HG02840 (cell line): ENCODE measurements at regions not wholly inside any gene's neighbourhood (a gene's known extent, or its start where the extent isn't known, plus 50 kb on each side); places are given as distances from the start of the nearest gene placed in this dataset.

Source experiments
- ATAC-seq: cut with Tn5 transposase; IDR thresholded peaks from one replicate; pipeline ENCODE4 v1.9.1; 2021; ENCODE audit warnings: mild to moderate bottlenecking, moderate library complexity, moderate number of reproducible peaks; ENCODE audit not compliant: unreplicated experiment, low FRiP score

- no peak for ATAC-seq
These were observed 267.2 kb upstream of the ROBO1 start for GRCh38 chr3:80035021-80035420.

DNA sequence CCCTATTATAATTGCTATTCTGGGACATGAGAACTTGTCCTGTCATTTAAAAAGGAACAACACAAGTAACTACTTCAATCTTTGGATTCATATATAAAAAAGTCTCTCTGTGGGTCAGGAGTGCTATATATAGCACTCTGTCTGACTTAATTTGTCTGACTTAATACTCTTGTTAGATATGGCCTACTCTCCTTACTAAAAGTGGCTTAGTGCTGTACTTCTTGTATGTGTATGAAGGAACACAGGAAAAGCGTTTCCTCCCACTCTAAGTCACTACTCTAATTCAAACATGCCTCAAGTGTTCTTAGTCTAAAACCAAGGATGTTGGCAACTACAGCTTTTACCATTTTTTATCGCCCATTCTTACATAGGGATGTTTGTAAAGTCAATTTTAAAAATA is 255.2 kb upstream of the ROBO1 start:
- ATAC-seq, result no peak

GRCh38 chr3:80018375-80018774 is 250.6 kb upstream of the ROBO1 start:
- ATAC-seq, result no peak

- ATAC-seq, result no peak
These were observed 249.6 kb upstream of the ROBO1 start for GRCh38 chr3:80017369-80017768.

GRCh38 chr3:80014576-80014975 is 246.8 kb upstream of the ROBO1 start:
- ATAC-seq, result no peak

DNA sequence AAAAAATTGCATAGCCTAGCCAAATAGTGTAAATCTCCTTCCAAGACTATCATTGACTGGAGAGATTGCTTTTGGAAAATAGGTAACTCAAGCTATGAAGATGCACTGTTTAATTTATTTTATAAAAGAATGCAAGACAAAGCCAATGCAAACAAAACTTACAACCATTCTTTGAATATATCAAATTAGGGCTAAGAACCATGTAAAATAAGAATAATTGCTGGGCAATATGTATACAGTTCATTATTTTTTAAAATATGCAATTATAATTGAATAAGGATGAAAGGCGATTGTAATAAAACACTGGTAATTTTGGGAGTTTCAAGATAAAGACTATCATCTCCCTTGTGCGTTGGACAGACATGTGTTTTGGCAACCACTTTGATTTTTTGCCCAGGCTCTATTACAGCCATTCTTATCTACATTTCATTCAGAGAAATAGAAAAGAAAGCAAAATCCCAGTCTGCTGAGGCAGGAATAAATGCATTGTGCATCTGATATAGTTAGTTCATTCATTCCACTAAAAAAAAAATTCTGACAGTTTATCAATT is 242.3 kb upstream of the ROBO1 start:
- no peak for ATAC-seq

- no peak for ATAC-seq
These were observed 239.7 kb upstream of the ROBO1 start for GRCh38 chr3:80007522-80007921.

DNA sequence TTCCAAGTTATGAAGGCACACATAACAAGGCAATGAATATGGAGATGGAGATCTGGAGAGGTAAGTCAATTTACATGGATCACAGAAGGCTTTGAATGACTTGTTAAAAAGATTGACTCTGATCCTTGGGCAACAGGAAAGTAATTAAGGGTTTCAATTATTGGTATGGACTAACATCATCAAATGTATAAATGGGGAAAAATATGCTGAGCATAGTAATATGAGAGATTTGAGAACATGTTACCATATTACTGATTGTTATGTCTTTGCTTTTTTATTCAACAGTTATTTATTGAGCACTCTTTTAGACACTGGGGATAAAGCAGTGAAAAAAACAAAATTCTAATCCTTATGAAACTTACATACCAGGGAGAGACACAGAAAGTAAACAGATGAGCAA is 238.5 kb upstream of the ROBO1 start:
- ATAC-seq, result no peak

- ATAC-seq, result no peak
These were observed 232.2 kb upstream of the ROBO1 start for GRCh38 chr3:80000022-80000421.

DNA sequence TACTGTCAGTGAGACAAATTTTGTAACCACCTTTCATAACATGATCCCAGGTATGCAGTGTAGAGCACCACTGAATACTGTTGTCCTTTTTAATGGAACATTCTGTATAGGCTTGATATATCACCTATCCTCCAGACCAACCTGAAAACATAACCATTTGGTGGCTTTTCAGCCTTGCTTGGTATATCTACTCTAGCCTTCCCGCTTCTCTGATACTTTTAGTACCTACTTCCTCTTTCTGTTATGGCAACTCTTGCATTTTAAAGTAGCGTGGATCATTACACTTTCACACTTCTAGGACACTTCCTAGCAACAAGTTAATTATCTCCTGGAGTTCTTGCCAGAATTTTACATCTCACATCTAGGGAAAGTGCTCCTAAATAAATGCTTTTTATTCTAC is 226.6 kb upstream of the ROBO1 start:
- ATAC-seq, result no peak

- ATAC-seq, result no peak
These were observed 218.5 kb upstream of the ROBO1 start for GRCh38 chr3:79986338-79986737.

- ATAC-seq, result no peak
These were observed 218.0 kb upstream of the ROBO1 start for GRCh38 chr3:79985816-79986215.

DNA sequence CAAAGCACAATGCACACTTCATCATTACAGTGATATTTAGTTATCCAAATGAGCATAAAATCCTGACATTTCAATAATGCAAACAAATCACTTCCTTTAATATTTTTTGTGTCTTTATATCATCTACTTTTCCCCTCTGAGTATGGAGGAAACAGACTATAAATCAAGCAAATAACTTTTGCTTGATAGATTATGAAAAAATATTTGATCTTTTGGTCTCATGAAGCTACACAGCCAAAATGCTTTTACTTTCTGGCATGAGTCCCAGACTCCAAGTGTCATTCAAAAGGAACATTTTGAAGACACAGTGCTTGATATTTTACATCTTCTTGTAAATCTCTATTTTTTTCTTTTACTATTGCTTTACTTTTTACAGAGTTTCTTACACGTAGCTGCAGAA is 215.3 kb upstream of the ROBO1 start:
- ATAC-seq, result no peak

- ATAC-seq, result no peak
These were observed 212.2 kb upstream of the ROBO1 start for GRCh38 chr3:79979990-79980389.

DNA sequence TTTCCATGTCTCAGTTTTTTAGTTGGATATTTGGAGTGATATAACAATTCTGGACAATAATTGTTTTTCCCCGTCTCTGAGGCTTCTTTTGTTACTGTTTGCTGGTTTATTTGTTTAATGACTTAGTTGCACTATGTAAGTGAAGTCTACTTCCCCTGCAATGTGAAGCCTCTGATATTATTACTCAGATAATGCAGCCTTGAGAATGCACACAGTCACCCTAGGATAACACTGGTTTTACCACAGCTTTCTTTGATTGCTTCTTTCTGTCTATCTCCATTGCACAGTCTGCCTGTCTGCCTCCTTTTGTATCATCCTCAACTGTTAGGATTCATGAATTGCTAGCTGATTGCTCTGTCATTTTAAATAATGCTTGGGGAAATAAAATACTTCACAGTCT is 208.7 kb upstream of the ROBO1 start:
- ATAC-seq, result no peak

DNA sequence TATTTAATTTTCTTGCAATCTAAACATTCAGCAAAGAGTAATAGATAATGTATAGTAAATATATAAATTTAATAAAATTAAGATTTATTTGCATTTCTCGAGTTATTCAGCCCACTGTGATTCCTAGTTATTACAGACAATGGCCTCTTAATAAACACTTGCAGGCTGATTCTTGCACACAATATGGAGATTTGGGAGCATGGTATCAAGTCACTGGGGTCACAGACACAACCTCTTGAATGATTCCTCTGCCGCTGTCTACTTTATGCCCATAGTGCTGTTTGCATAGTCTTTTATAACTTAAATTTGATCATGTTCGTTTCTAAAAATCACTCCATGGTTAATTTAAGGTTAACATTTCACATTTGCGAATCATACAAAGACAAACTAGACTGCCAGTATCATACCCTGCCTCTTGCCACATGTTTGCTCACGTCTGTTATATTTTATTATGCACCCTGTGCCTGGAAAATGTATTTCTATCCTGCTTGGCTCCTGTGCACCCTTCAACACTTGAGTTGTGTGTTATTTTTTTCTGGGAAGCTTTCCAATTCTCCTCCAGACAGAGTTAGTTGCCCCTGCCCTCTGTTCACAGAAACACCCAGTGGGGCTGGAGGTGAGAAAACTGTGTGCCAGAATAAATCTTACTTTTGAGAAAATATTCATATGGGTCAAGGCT is 206.3 kb upstream of the ROBO1 start:
- ATAC-seq, result no peak

DNA sequence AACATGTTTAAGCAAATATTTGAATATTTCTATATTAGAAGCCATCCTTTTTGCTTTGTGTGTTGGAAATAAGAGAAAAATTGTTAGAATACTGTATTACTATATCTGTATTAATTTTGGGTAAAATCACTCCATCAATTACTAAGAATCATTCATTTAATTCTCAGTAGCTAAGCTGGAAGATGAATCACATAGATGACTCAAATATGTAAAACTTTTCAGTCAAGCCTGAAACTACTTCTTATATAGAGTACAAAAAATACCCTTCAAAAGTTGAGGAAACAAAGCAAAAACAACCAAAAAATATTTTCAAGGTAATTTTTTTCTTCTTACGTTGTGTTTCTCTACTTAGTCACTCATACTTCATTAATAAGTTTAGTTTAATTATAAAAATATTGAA is 205.7 kb upstream of the ROBO1 start:
- ATAC-seq, result no peak

GRCh38 chr3:79968418-79968817 is 200.6 kb upstream of the ROBO1 start:
- ATAC-seq, result no peak

DNA sequence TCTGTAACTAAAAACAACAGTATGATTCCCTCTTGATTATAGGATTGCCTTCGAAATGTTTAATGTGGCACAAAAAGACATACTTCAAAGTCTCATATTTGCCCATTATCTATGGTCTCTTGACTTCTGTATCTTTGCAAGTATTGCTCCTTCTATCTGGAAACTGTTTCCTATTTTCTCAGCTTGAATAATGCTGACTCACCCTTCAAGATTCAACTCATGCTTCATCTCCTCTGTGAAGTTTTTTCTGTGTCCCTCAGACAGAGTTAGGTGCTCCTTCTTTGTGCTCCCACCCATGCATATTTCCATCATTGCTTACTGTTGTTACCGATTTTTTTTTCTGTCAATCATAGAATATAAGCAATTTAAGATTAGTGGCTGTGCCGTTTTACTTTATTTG is 192.8 kb upstream of the ROBO1 start:
- no peak for ATAC-seq

DNA sequence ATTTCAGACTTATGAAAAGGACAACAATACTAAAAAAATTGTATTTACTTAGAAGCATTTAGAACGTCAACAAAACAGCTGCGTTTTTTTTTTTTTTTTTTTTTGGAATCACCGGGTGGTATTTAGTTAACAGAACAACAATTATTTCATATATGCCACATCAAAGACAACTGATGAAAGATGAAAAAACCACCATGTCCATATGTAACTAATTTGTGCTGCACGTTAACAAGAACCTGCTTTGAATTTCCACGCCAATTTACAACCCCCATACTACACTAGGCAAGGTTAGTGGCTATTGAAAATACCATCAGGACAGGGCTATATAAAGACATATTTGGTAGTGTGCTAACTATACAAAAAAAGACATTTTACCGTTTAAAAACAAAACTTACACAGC is 189.3 kb upstream of the ROBO1 start:
- no peak for ATAC-seq

DNA sequence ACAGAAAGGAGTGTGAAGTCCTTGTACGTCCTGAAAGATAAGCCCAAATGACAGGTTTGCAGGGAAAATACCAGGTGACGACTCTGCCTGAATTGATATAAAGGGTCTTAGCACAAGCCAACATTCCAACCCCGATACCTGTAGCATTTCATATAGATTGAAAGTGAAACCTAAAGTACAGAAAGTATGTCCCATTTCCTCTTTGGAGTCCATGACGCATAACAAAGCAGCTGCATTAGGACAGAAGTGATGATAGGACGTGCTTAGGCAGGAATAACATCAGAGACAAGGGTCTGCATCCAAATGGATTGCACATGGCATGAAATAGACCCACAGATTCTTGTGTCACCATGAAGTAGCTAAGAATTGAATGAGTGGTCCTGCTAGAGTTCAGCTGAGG is 187.0 kb upstream of the ROBO1 start:
- no peak for ATAC-seq

- ATAC-seq, result no peak
These were observed 185.8 kb upstream of the ROBO1 start for GRCh38 chr3:79953591-79954101.
